ENCODE measurements at regions not wholly inside any gene's neighbourhood (a gene's known extent, or its start where the extent isn't known, plus 50 kb on each side); places are given as distances from the start of the nearest gene placed in this dataset.

GRCh38 chrX:146154191-146154590, 336.6 kb downstream of the SLITRK2 start:
- no peak for DNase-seq

- DNase-seq = no peak
Measured at GRCh38 chrX:146160443-146161203, 343.0 kb downstream of the SLITRK2 start.

- DNase-seq = no peak
Measured at GRCh38 chrX:146173742-146174141, 356.1 kb downstream of the SLITRK2 start.

- no peak for DNase-seq
Measured at GRCh38 chrX:146181858-146182257, 364.2 kb downstream of the SLITRK2 start.

- no peak for DNase-seq
Measured at GRCh38 chrX:146186540-146186939, 368.9 kb downstream of the SLITRK2 start.

GRCh38 chrX:146189371-146189770, 371.7 kb downstream of the SLITRK2 start:
- no peak for DNase-seq

- DNase-seq = no peak
Measured at GRCh38 chrX:146208821-146209220, 391.2 kb downstream of the SLITRK2 start.

GRCh38 chrX:146224442-146224841, 406.8 kb downstream of the SLITRK2 start:
- DNase-seq = no peak

GRCh38 chrX:146238173-146238572, 420.5 kb downstream of the SLITRK2 start:
- no peak for DNase-seq

GRCh38 chrX:146241902-146242301, 424.3 kb downstream of the SLITRK2 start:
- DNase-seq = no peak

- no peak for DNase-seq
Measured at GRCh38 chrX:146243041-146243440, 425.4 kb downstream of the SLITRK2 start.

- no peak for DNase-seq
Measured at GRCh38 chrX:146259207-146259606, 441.6 kb downstream of the SLITRK2 start.

- DNase-seq = no peak
Measured at GRCh38 chrX:146264763-146265375, 447.2 kb downstream of the SLITRK2 start.

- peak; percentile 6 to 39 (median 30) for DNase-seq
Measured at GRCh38 chrX:146278381-146278780, 460.8 kb downstream of the SLITRK2 start.
